Fibroblast of lung (primary cell): ENCODE measurements at regions not wholly inside any gene's neighbourhood (a gene's known extent, or its start where the extent isn't known, plus 50 kb on each side); places are given as distances from the start of the nearest gene placed in this dataset.

Experiments
- DNase-seq, 2 donors: peaks; one replicate each; pipeline versions ENCODE4 v3.0.0 to v3.0.0-alpha.2; 2010; ENCODE audit warnings: low read depth in 2 of 2
- H2AFZ ChIP-seq: 2 replicates; pipeline ENCODE4 v1.5.1; 2012; ENCODE audit warnings: low read length, control low read depth, inconsistent platforms
- H3K27ac ChIP-seq: 2 replicates; pipeline ENCODE4 v1.5.1; 2011; ENCODE audit warnings: low read length, control low read depth; ENCODE audit not compliant: insufficient read depth
- H3K27me3 ChIP-seq: 2 replicates; pipeline ENCODE4 v1.5.1; 2011; ENCODE audit warnings: mild to moderate bottlenecking, low read length; ENCODE audit not compliant: control insufficient read depth, insufficient read depth
- H3K36me3 ChIP-seq: 2 replicates; pipeline ENCODE4 v1.5.1; 2011; ENCODE audit warnings: low read length; ENCODE audit not compliant: control insufficient read depth, insufficient read depth
- H3K4me1 ChIP-seq: 2 replicates; pipeline ENCODE4 v1.5.1; 2011; ENCODE audit warnings: low read length; ENCODE audit not compliant: control insufficient read depth, insufficient read depth; ENCODE audit errors: extremely low read depth
- H3K4me2 ChIP-seq: 2 replicates; pipeline ENCODE4 v1.5.1; 2011; ENCODE audit warnings: low read length, control low read depth; ENCODE audit not compliant: insufficient read depth; ENCODE audit errors: extremely low read depth
- H3K4me3 ChIP-seq, 4 experiments: fragments of 200-600 bp in 1 of 4; sonication (generic) in 1 of 4; replicated peaks in 1 of 4; 2 replicates each; pipeline ENCODE4 v1.5.1; 2011 to 2016; ENCODE audit warnings: low read length in 4 of 4, low read depth in 3 of 4, mild to moderate bottlenecking in 3 of 4, control low read depth in 2 of 4, inconsistent platforms in 1 of 4, mixed read lengths in 1 of 4; ENCODE audit not compliant: insufficient read depth in 1 of 4; ENCODE audit errors: control extremely low read depth in 1 of 4
- H3K79me2 ChIP-seq: 2 replicates; pipeline ENCODE4 v1.5.1; 2012; ENCODE audit warnings: mild to moderate bottlenecking, low read length, inconsistent platforms; ENCODE audit not compliant: control insufficient read depth, insufficient read depth
- H3K9ac ChIP-seq: 2 replicates; pipeline ENCODE4 v1.5.1; 2011; ENCODE audit warnings: mild to moderate bottlenecking, low read length, control low read depth; ENCODE audit not compliant: insufficient read depth
- H3K9me3 ChIP-seq: 2 replicates; pipeline ENCODE4 v1.5.1; 2012; ENCODE audit warnings: low read depth, low read length; ENCODE audit not compliant: control insufficient read depth, insufficient read depth
- H4K20me1 ChIP-seq: 2 replicates; pipeline ENCODE4 v1.5.1; 2011; ENCODE audit warnings: low read length; ENCODE audit not compliant: control insufficient read depth, insufficient read depth; ENCODE audit errors: extremely low read depth
- EZH2 ChIP-seq: IDR thresholded peaks from 2 replicates; pipeline ENCODE4 v1.5.1; 2012; ENCODE audit warnings: low read length, control low read depth, mild to moderate bottlenecking; ENCODE audit errors: missing control alignments
- TF ChIP-seq, protein P1 (sequence below), 2 donors: IDR thresholded peaks in 1 of 2; conservative IDR thresholded peaks in 1 of 2; 1 replicate in 1 of 2; 2 replicates in 1 of 2; pipeline ENCODE4 v1.5.1; 2011 to 2012; ENCODE audit warnings: low read length in 2 of 2, control low read depth in 1 of 2, inconsistent platforms in 1 of 2, low read depth in 1 of 2, mild to moderate bottlenecking in 1 of 2

- Histone ChIP-seq H3K79me2 (no peaks in the 10 kb centered on the region), H3K27me3 (no peaks in the 10 kb centered on the region), H3K4me1 (no peaks in the 10 kb centered on the region), H3K36me3 (no peaks in the 10 kb centered on the region), H4K20me1 (no peaks in the 10 kb centered on the region), H3K9me3 (no peaks in the 10 kb centered on the region), H3K4me3 (no peak overlapping the region), H3K4me2 (no peak overlapping the region), H3K27ac (no peak overlapping the region), H2AFZ (no peak overlapping the region), H3K9ac (no peak overlapping the region)
- peak in 1 of 2 donors; percentile 27 for DNase-seq
- TF ChIP-seq EZH2, result no peak
- TF ChIP-seq, protein P1, sequence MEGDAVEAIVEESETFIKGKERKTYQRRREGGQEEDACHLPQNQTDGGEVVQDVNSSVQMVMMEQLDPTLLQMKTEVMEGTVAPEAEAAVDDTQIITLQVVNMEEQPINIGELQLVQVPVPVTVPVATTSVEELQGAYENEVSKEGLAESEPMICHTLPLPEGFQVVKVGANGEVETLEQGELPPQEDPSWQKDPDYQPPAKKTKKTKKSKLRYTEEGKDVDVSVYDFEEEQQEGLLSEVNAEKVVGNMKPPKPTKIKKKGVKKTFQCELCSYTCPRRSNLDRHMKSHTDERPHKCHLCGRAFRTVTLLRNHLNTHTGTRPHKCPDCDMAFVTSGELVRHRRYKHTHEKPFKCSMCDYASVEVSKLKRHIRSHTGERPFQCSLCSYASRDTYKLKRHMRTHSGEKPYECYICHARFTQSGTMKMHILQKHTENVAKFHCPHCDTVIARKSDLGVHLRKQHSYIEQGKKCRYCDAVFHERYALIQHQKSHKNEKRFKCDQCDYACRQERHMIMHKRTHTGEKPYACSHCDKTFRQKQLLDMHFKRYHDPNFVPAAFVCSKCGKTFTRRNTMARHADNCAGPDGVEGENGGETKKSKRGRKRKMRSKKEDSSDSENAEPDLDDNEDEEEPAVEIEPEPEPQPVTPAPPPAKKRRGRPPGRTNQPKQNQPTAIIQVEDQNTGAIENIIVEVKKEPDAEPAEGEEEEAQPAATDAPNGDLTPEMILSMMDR (conservative IDR thresholded peaks at IDR 0.05 in 1 of 2, IDR thresholded peaks at IDR 0.05 in 1 of 2; ENCODE audit: low read depth in 1 of 2, low read length in 2 of 2), result no peak
These were observed 288.9 kb downstream of the PREX1 start for GRCh38 chr20:48538856-48539255.

- Histone ChIP-seq H3K36me3 (no peaks in the 10 kb centered on the region), H3K27me3 (no peaks in the 10 kb centered on the region), H3K27ac (no peak overlapping the region), H3K4me2 (no peak overlapping the region), H3K9me3 (no peaks in the 10 kb centered on the region), H4K20me1 (no peaks in the 10 kb centered on the region), H3K9ac (no peak overlapping the region), H3K4me3 (no peak overlapping the region), H2AFZ (no peak overlapping the region), H3K4me1 (no peaks in the 10 kb centered on the region), H3K79me2 (no peaks in the 10 kb centered on the region)
- DNase-seq, result peak in 1 of 2 donors; percentile 97
- TF ChIP-seq EZH2, result no peak
- TF ChIP-seq, protein P1 (conservative IDR thresholded peaks at IDR 0.05 in 1 of 2, IDR thresholded peaks at IDR 0.05 in 1 of 2; ENCODE audit: low read depth in 1 of 2, low read length in 2 of 2), result no peak
These were observed 289.6 kb downstream of the PREX1 start for GRCh38 chr20:48538058-48538825.

DNA sequence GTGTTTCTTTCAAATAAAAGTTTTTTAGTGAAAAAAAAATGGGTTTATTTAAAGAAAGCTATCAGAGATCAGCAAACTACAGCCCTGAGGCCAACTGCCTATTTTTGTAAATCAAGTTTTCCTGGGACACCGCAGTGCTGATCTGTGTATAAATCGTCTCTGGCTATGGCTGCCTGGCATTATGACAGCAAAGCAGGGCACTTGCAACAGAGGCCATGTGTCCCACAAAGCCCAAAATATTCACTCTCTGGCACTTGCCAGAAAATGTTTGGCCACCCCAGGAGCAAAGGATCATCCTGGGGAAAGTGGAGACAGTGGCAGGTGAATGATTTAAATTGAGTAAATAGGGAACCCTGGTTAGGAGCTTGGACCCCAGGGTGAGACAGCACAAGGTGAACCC is 291.6 kb downstream of the PREX1 start:
- Histone ChIP-seq H3K9ac (no peak overlapping the region), H3K4me2 (no peak overlapping the region), H3K79me2 (no peaks in the 10 kb centered on the region), H3K36me3 (no peaks in the 10 kb centered on the region), H3K9me3 (no peaks in the 10 kb centered on the region), H2AFZ (no peak overlapping the region), H3K4me3 (no peak overlapping the region), H3K27me3 (no peaks in the 10 kb centered on the region), H3K4me1 (no peaks in the 10 kb centered on the region), H4K20me1 (no peaks in the 10 kb centered on the region), H3K27ac (no peak overlapping the region)
- TF ChIP-seq, protein P1 (conservative IDR thresholded peaks at IDR 0.05 in 1 of 2, IDR thresholded peaks at IDR 0.05 in 1 of 2; ENCODE audit: low read depth in 1 of 2, low read length in 2 of 2), result no peak
- no peak for TF ChIP-seq EZH2
- DNase-seq, result no peak
